GM12875 (cell line): ENCODE measurements at regions not wholly inside any gene's neighbourhood (a gene's known extent, or its start where the extent isn't known, plus 50 kb on each side); places are given as distances from the start of the nearest gene placed in this dataset.

Experiments
- H3K4me3 ChIP-seq: one replicate; pipeline ENCODE4 v1.5.1; 2011; ENCODE audit warnings: low read depth, low read length, control low read depth
- CTCF ChIP-seq: IDR thresholded peaks from 2 replicates; pipeline ENCODE4 v1.5.1; 2011; ENCODE audit warnings: low read depth, mild to moderate bottlenecking, control low read depth, inconsistent platforms, low read length, moderate library complexity, borderline replicate concordance; ENCODE audit not compliant: insufficient read depth

GRCh38 chr7:32259931-32260596 is 189.9 kb upstream of the PDE1C start:
- no peak for TF ChIP-seq CTCF
- H3K4me3 ChIP-seq, result no peak overlapping the region

GRCh38 chr7:32258265-32258664 is 188.1 kb upstream of the PDE1C start:
- H3K4me3 ChIP-seq, result no peak overlapping the region
- no peak for TF ChIP-seq CTCF

- no peak for TF ChIP-seq CTCF
- H3K4me3 ChIP-seq, result no peak overlapping the region
Measured at GRCh38 chr7:32257621-32258020, 187.4 kb upstream of the PDE1C start.

- H3K4me3 ChIP-seq, result no peak overlapping the region
- TF ChIP-seq CTCF, result no peak
Measured at GRCh38 chr7:32256811-32257210, 186.6 kb upstream of the PDE1C start.

- no peak for TF ChIP-seq CTCF
- no peak overlapping the region for H3K4me3 ChIP-seq
Measured at GRCh38 chr7:32256376-32256775, 186.2 kb upstream of the PDE1C start.

- H3K4me3 ChIP-seq, result no peak overlapping the region
- TF ChIP-seq CTCF, result no peak
Measured at GRCh38 chr7:32255036-32255435, 184.8 kb upstream of the PDE1C start.

- TF ChIP-seq CTCF, result no peak
- no peak overlapping the region for H3K4me3 ChIP-seq
Measured at GRCh38 chr7:32253299-32253698, 183.1 kb upstream of the PDE1C start.
